Neural cell (in vitro differentiated cells): ENCODE measurements at regions not wholly inside any gene's neighbourhood (a gene's known extent, or its start where the extent isn't known, plus 50 kb on each side); places are given as distances from the start of the nearest gene placed in this dataset.

Experiments
- H2AFZ ChIP-seq: fragments of 200-600, 300-800 bp; sonication (generic), shearing (Covaris generic); 2 replicates; pipeline ENCODE4 v1.6.0; 2014; ENCODE audit warnings: low read depth, mild to moderate bottlenecking, antibody characterized with exemption, low read length, moderate library complexity
- H3F3A ChIP-seq: fragments of 200-600 bp; shearing (Covaris generic); 2 replicates; pipeline ENCODE4 v1.6.1; 2016; ENCODE audit warnings: mild to moderate bottlenecking, moderate library complexity, mixed read lengths, antibody characterized with exemption, low read length; ENCODE audit not compliant: insufficient read depth, poor library complexity, severe bottlenecking
- H3K27ac ChIP-seq: fragments of 200-600, 300-800 bp; sonication (generic), shearing (Covaris generic); 2 replicates; pipeline ENCODE4 v1.5.1; 2014; ENCODE audit warnings: mild to moderate bottlenecking, low read length, moderate library complexity
- H3K27me3 ChIP-seq: fragments of 300-800, 200-600 bp; sonication (generic), shearing (Covaris generic); 2 replicates; pipeline ENCODE4 v1.6.0; 2014; ENCODE audit warnings: mild to moderate bottlenecking, low read depth, low read length, moderate library complexity; ENCODE audit not compliant: insufficient read depth
- H3K36me3 ChIP-seq: fragments of 300-800, 200-600 bp; sonication (generic), shearing (Covaris generic); 2 replicates; pipeline ENCODE4 v1.5.1; 2014; ENCODE audit warnings: mild to moderate bottlenecking, antibody characterized with exemption, low read length, moderate library complexity; ENCODE audit not compliant: insufficient read depth
- H3K4me2 ChIP-seq: fragments of 300-800, 200-600 bp; sonication (generic), shearing (Covaris generic); 2 replicates; pipeline ENCODE4 v1.6.0; 2014; ENCODE audit warnings: mild to moderate bottlenecking, low read length
- H3K4me3 ChIP-seq: fragments of 300-800, 200-600 bp; sonication (generic), shearing (Covaris generic); 2 replicates; pipeline ENCODE4 v1.5.1; 2014; ENCODE audit warnings: mild to moderate bottlenecking, low read length, moderate library complexity
- H3K79me2 ChIP-seq: fragments of 200-600 bp; shearing (Covaris generic); replicated peaks from 2 replicates; pipeline ENCODE4 v1.6.0; 2014; ENCODE audit warnings: mild to moderate bottlenecking, low read length, moderate library complexity; ENCODE audit not compliant: insufficient read depth
- H3K9ac ChIP-seq: fragments of 300-800, 200-600 bp; sonication (generic), shearing (Covaris generic); 2 replicates; pipeline ENCODE4 v1.6.1; 2016; ENCODE audit warnings: mild to moderate bottlenecking, low read length, mixed read lengths
- H3K9me2 ChIP-seq: fragments of 200-600 bp; shearing (Covaris generic); 2 replicates; pipeline ENCODE4 v1.6.1; 2016; ENCODE audit warnings: mild to moderate bottlenecking, low read length, mixed read lengths; ENCODE audit not compliant: insufficient read depth
- H3K9me3 ChIP-seq: fragments of 200-600, 300-800 bp; sonication (generic), shearing (Covaris generic); 2 replicates; pipeline ENCODE4 v1.6.1; 2016; ENCODE audit warnings: mild to moderate bottlenecking, mixed run types, low read length, moderate library complexity, mixed read lengths
- H4K20me1 ChIP-seq: fragments of 200-600 bp; shearing (Covaris generic); 2 replicates; pipeline ENCODE4 v1.6.1; 2016; ENCODE audit warnings: mild to moderate bottlenecking, mixed run types; ENCODE audit not compliant: insufficient read depth
- EP300 ChIP-seq: fragments of 450-650 bp; conservative IDR thresholded peaks from 2 replicates; pipeline ENCODE4 v1.6.1; 2014; ENCODE audit warnings: antibody characterized with exemption, mild to moderate bottlenecking, moderate library complexity; ENCODE audit not compliant: poor library complexity, severe bottlenecking
- EZH2 ChIP-seq: fragments of 200-600, 300-800 bp; shearing (Covaris generic), sonication (generic); IDR thresholded peaks from 2 replicates; pipeline ENCODE4 v1.6.1; 2014; ENCODE audit warnings: antibody characterized with exemption, low read length, borderline replicate concordance, mild to moderate bottlenecking; ENCODE audit not compliant: insufficient read depth, poor library complexity, severe bottlenecking
- MXI1 ChIP-seq: fragments of 450-650 bp; conservative IDR thresholded peaks from 2 replicates; pipeline ENCODE4 v1.6.1; 2014; ENCODE audit warnings: antibody characterized with exemption, mild to moderate bottlenecking; ENCODE audit not compliant: poor library complexity, severe bottlenecking
- POLR2AphosphoS5 ChIP-seq: IDR thresholded peaks from 2 replicates; pipeline ENCODE4 v1.6.1; 2012
- RAD21 ChIP-seq: fragments of 450-650 bp; conservative IDR thresholded peaks from 2 replicates; pipeline ENCODE4 v1.6.1; 2014; ENCODE audit warnings: antibody characterized with exemption, mild to moderate bottlenecking, moderate library complexity
- SMC3 ChIP-seq: fragments of 450-650 bp; conservative IDR thresholded peaks from 2 replicates; pipeline ENCODE4 v1.6.1; 2014; ENCODE audit warnings: antibody characterized with exemption, mild to moderate bottlenecking, moderate library complexity; ENCODE audit not compliant: poor library complexity
- TAF1 ChIP-seq: IDR thresholded peaks from 2 replicates; pipeline ENCODE4 v1.6.1; 2012; ENCODE audit warnings: low read depth
- TF ChIP-seq, protein P1 (sequence below): fragments of 450-650 bp; IDR thresholded peaks from 2 replicates; pipeline ENCODE4 v1.5.1; 2014; ENCODE audit warnings: antibody characterized with exemption, mild to moderate bottlenecking, moderate library complexity; ENCODE audit not compliant: poor library complexity, severe bottlenecking
- TF ChIP-seq, protein P2 (sequence below): IDR thresholded peaks from 2 replicates; pipeline ENCODE4 v1.6.1; 2012; ENCODE audit warnings: borderline replicate concordance

- no peaks in the 10 kb centered on the region for H3K79me2 ChIP-seq
- H3K27ac ChIP-seq: no peak overlapping the region
- no peak overlapping the region for H3K4me3 ChIP-seq
- H3F3A ChIP-seq: no peaks in the 10 kb centered on the region
- no peaks in the 10 kb centered on the region for H3K9me3 ChIP-seq
- no peaks in the 10 kb centered on the region for H3K36me3 ChIP-seq
- H3K4me2 ChIP-seq: no peak overlapping the region
- TF ChIP-seq, protein P1, sequence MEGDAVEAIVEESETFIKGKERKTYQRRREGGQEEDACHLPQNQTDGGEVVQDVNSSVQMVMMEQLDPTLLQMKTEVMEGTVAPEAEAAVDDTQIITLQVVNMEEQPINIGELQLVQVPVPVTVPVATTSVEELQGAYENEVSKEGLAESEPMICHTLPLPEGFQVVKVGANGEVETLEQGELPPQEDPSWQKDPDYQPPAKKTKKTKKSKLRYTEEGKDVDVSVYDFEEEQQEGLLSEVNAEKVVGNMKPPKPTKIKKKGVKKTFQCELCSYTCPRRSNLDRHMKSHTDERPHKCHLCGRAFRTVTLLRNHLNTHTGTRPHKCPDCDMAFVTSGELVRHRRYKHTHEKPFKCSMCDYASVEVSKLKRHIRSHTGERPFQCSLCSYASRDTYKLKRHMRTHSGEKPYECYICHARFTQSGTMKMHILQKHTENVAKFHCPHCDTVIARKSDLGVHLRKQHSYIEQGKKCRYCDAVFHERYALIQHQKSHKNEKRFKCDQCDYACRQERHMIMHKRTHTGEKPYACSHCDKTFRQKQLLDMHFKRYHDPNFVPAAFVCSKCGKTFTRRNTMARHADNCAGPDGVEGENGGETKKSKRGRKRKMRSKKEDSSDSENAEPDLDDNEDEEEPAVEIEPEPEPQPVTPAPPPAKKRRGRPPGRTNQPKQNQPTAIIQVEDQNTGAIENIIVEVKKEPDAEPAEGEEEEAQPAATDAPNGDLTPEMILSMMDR: no peak
- TF ChIP-seq TAF1 (no peak), POLR2AphosphoS5 (no peak), EZH2 (no peak), EP300 (no peak), RAD21 (no peak)
- H4K20me1 ChIP-seq: no peaks in the 10 kb centered on the region
- no peak overlapping the region for H2AFZ ChIP-seq
- no peaks in the 10 kb centered on the region for H3K9me2 ChIP-seq
- no peaks in the 10 kb centered on the region for H3K27me3 ChIP-seq
- H3K9ac ChIP-seq: no peak overlapping the region
Measured at GRCh38 chr5:29547236-29547865, 1646.1 kb upstream of the CDH6 start.

DNA sequence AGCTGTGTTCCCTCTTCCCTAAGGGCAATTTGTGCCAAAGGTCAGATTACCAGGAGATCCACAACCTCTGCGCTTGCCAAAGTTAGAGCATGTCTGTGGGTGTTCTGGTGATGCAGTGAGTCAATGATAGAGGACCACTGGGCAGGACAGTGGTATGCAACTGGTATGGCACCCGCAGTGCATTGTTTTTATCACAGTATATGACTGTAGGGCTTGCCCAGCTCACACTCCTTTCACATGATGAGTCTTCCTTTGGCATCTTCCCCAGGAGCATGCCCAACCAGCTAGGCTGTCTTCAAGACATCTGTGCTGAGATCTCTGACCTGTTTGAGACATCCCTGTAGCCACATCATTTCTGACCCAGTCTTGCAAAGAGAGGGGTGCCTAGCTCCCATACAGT is 1650.0 kb upstream of the CDH6 start:
- no peaks in the 10 kb centered on the region for H3K79me2 ChIP-seq
- H3K4me3 ChIP-seq: no peak overlapping the region
- no peak overlapping the region for H3K27ac ChIP-seq

More for the DNA sequence above, 1650.0 kb upstream of the CDH6 start:
- H3K9me3 ChIP-seq: no peaks in the 10 kb centered on the region
- no peak overlapping the region for H3K4me2 ChIP-seq
- no peaks in the 10 kb centered on the region for H4K20me1 ChIP-seq
- no peaks in the 10 kb centered on the region for H3K9me2 ChIP-seq
- H3K9ac ChIP-seq: no peak overlapping the region
- H2AFZ ChIP-seq: no peak overlapping the region
- TF ChIP-seq POLR2AphosphoS5 (no peak), SMC3 (no peak), EZH2 (no peak), RAD21 (no peak), MXI1 (no peak), TAF1 (no peak), EP300 (no peak)
- TF ChIP-seq, protein P1: no peak
- TF ChIP-seq, protein P2, sequence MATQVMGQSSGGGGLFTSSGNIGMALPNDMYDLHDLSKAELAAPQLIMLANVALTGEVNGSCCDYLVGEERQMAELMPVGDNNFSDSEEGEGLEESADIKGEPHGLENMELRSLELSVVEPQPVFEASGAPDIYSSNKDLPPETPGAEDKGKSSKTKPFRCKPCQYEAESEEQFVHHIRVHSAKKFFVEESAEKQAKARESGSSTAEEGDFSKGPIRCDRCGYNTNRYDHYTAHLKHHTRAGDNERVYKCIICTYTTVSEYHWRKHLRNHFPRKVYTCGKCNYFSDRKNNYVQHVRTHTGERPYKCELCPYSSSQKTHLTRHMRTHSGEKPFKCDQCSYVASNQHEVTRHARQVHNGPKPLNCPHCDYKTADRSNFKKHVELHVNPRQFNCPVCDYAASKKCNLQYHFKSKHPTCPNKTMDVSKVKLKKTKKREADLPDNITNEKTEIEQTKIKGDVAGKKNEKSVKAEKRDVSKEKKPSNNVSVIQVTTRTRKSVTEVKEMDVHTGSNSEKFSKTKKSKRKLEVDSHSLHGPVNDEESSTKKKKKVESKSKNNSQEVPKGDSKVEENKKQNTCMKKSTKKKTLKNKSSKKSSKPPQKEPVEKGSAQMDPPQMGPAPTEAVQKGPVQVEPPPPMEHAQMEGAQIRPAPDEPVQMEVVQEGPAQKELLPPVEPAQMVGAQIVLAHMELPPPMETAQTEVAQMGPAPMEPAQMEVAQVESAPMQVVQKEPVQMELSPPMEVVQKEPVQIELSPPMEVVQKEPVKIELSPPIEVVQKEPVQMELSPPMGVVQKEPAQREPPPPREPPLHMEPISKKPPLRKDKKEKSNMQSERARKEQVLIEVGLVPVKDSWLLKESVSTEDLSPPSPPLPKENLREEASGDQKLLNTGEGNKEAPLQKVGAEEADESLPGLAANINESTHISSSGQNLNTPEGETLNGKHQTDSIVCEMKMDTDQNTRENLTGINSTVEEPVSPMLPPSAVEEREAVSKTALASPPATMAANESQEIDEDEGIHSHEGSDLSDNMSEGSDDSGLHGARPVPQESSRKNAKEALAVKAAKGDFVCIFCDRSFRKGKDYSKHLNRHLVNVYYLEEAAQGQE: no peak
- H3K27me3 ChIP-seq: no peaks in the 10 kb centered on the region
- no peaks in the 10 kb centered on the region for H3F3A ChIP-seq
- no peaks in the 10 kb centered on the region for H3K36me3 ChIP-seq
